Activated CD8-positive, alpha-beta T cell treated with anti-CD3 and anti-CD28 coated beads for 36 hours (primary cell): ENCODE measurements at regions not wholly inside any gene's neighbourhood (a gene's known extent, or its start where the extent isn't known, plus 50 kb on each side); places are given as distances from the start of the nearest gene placed in this dataset.
"Not testable (repeated sequence)": the region's sequence is repeated elsewhere in the genome, so short reads cannot be mapped to it uniquely, and the experiment has no call there.

Experiments used
- ATAC-seq: fragments of 200-7000 bp; cut with Tn5 transposase; one replicate; pipeline ENCODE4 v1.10.0; 2021; ENCODE audit warnings: mild to moderate bottlenecking, moderate library complexity
- CTCF ChIA-PET: fragments of 350-600 bp; sonication (Branson Sonifier 250); formaldehyde crosslinking; loops from one replicate; lab custom pipeline; 2021; ENCODE audit warnings: antibody characterized with exemption; lab: Charles Lee
- POLR2A ChIA-PET: fragments of 350-600 bp; sonication (Branson Sonifier 250); formaldehyde crosslinking; loops from one replicate; lab custom pipeline; 2021; ENCODE audit warnings: antibody characterized with exemption; lab: Charles Lee
- DNase-seq: peaks from one replicate; pipeline ENCODE4 v3.0.0-alpha.2; 2020
- H3K27ac Mint-ChIP-seq: one replicate; pipeline ENCODE4 v1.8.0; 2021; ENCODE audit warnings: mild to moderate bottlenecking, mixed read lengths
- H3K27me3 Mint-ChIP-seq: one replicate; pipeline ENCODE4 v1.8.0; 2021; ENCODE audit warnings: mixed read lengths
- H3K36me3 Mint-ChIP-seq: one replicate; pipeline ENCODE4 v1.8.0; 2021; ENCODE audit warnings: low read depth, mixed read lengths
- H3K4me1 Mint-ChIP-seq: one replicate; pipeline ENCODE4 v1.8.0; 2021; ENCODE audit warnings: low read depth, mixed read lengths
- H3K4me3 Mint-ChIP-seq: one replicate; pipeline ENCODE4 v1.8.0; 2021; ENCODE audit warnings: mild to moderate bottlenecking, moderate library complexity, mixed read lengths
- H3K9me3 Mint-ChIP-seq: one replicate; pipeline ENCODE4 v1.8.0; 2021; ENCODE audit warnings: mixed read lengths
- intact Hi-C: fragments of 100-400 bp; cut with micrococcal nuclease; formaldehyde crosslinking; loops from one replicate; pipeline ENCODE4 v1.10.0; 2022
- TF ChIP-seq, protein P1 (sequence below): fragments of 200-600 bp; IDR thresholded peaks from one replicate; pipeline ENCODE4 v1.8.0; 2022; ENCODE audit warnings: antibody characterized with exemption, mild to moderate bottlenecking

DNA sequence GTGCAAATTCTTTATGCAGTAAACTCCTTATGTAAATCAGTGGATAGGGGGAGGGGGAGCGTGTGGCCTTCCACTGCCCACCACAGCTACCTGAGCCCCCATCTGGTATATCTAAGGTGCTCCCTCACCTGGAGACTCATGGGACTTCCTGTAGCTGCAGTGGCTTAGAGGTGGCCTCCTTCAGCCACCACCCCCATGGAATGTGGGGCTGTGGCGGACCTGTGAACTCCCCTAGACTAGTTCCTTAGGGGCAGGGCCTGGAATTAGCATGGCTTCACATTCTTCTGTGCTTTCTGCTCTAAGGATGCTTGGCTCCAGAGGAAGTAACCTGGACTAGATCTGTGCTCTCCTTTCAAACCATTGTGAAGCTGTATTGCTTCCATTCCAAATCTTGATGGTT lies 550.5 kb upstream of the COBL start:
- POLR2A ChIA-PET: no interaction called here
- Mint-ChIP-seq H3K9me3 (peaks cover 8% of the 10 kb centered on the region), H3K27ac (no peak overlapping the region), H3K36me3 (no peaks in the 10 kb centered on the region), H3K27me3 (no peaks in the 10 kb centered on the region), H3K4me3 (no peak overlapping the region), H3K4me1 (no peaks in the 10 kb centered on the region)
- ATAC-seq: no peak
- no peak for DNase-seq
- CTCF ChIA-PET: no interaction called here
- intact Hi-C loops: no loop called here
- TF ChIP-seq, protein P1, sequence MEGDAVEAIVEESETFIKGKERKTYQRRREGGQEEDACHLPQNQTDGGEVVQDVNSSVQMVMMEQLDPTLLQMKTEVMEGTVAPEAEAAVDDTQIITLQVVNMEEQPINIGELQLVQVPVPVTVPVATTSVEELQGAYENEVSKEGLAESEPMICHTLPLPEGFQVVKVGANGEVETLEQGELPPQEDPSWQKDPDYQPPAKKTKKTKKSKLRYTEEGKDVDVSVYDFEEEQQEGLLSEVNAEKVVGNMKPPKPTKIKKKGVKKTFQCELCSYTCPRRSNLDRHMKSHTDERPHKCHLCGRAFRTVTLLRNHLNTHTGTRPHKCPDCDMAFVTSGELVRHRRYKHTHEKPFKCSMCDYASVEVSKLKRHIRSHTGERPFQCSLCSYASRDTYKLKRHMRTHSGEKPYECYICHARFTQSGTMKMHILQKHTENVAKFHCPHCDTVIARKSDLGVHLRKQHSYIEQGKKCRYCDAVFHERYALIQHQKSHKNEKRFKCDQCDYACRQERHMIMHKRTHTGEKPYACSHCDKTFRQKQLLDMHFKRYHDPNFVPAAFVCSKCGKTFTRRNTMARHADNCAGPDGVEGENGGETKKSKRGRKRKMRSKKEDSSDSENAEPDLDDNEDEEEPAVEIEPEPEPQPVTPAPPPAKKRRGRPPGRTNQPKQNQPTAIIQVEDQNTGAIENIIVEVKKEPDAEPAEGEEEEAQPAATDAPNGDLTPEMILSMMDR: no peak

- no peak overlapping the region for H3K27ac Mint-ChIP-seq
- no peaks in the 10 kb centered on the region for H3K9me3 Mint-ChIP-seq
- POLR2A ChIA-PET: no interaction called here
- H3K4me1 Mint-ChIP-seq: no peaks in the 10 kb centered on the region
- H3K27me3 Mint-ChIP-seq: no peaks in the 10 kb centered on the region
- intact Hi-C loops: no loop called here
- DNase-seq: no peak
- CTCF ChIA-PET: no interaction called here
- TF ChIP-seq, protein P1: no peak
- no peak overlapping the region for H3K4me3 Mint-ChIP-seq
- no peaks in the 10 kb centered on the region for H3K36me3 Mint-ChIP-seq
- ATAC-seq: no peak
Measured at GRCh38 chr7:51860305-51860704, 543.7 kb upstream of the COBL start.

DNA sequence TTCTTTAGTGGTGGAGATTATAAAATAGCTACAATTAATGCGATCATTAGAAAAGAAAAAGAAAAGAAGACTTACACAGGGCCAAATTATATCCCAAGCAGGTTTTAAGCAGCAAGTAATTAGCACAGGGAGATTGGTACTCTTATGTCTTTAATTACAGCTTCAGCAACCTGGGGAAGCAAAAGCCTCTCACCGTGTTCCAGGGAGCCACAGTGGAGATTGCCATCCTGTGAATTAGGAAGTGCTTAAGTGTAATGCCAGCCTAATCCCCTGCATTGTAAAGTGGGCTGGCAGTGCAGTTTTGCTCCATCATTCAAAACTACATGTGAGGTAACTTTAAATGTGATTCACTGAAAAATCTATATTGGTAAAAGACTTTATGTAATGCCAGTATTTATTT lies 533.5 kb upstream of the COBL start:
- no peaks in the 10 kb centered on the region for H3K36me3 Mint-ChIP-seq
- ChIA-PET CTCF (no interaction called here), POLR2A (no interaction called here)
- intact Hi-C loops: no loop called here
- H3K27me3 Mint-ChIP-seq: no peaks in the 10 kb centered on the region
- TF ChIP-seq, protein P1: no peak
- H3K4me1 Mint-ChIP-seq: no peaks in the 10 kb centered on the region
- no peak for ATAC-seq
- no peak for DNase-seq
- no peak overlapping the region for H3K27ac Mint-ChIP-seq
- H3K4me3 Mint-ChIP-seq: no peak overlapping the region
- H3K9me3 Mint-ChIP-seq: no peaks in the 10 kb centered on the region

DNA sequence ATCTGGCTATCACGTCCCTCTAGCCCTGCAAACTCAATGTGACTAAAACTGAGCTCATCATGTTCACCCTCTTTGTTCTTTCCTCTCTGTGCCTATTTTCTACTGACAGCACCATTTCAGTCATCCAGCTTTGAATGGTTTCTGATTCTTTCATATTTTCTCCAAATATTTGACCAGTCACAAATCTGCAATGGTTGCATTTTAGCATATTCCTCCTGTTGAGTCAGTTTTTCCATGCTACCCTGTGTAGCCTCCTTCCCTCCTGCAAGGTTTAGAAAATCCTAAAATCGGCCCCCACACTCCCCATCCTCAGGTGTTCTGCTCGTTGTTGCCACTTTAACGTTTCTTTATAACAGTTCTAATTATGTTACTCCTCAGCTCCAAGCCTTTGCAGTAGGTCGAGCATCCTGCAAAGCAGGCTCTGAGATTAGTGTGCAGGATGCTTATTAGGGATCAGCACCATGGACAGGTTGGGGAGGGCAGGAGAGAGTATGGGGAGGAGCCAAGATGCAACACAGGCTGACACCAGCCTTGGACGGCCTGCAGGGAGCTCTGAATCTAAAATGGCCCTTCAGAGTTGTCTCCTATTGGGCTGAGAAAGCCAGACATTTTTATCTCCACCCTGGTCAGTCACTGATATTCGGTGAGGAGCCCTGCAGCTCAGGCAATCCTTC lies 531.0 kb upstream of the COBL start:
- Mint-ChIP-seq H3K36me3 (no peaks in the 10 kb centered on the region), H3K9me3 (no peaks in the 10 kb centered on the region), H3K4me3 (no peak overlapping the region), H3K27ac (no peak overlapping the region), H3K4me1 (no peaks in the 10 kb centered on the region), H3K27me3 (no peaks in the 10 kb centered on the region)
- no peak for DNase-seq
- CTCF ChIA-PET: no interaction called here
- TF ChIP-seq, protein P1: no peak
- POLR2A ChIA-PET: no interaction called here
- intact Hi-C loops: no loop called here
- ATAC-seq: no peak

GRCh38 chr7:51839130-51839529 lies 522.5 kb upstream of the COBL start:
- intact Hi-C loops, H3K9me3 Mint-ChIP-seq, H3K4me3 Mint-ChIP-seq, ATAC-seq, POLR2A ChIA-PET, H3K4me1 Mint-ChIP-seq, H3K36me3 Mint-ChIP-seq, DNase-seq, H3K27ac Mint-ChIP-seq, H3K27me3 Mint-ChIP-seq, CTCF ChIA-PET: not testable (repeated sequence)
